ENCODE measurements at regions not wholly inside any gene's neighbourhood (a gene's known extent, or its start where the extent isn't known, plus 50 kb on each side); places are given as distances from the start of the nearest gene placed in this dataset.

- H3K27ac ChIP-seq = no peak overlapping the region
- intact Hi-C loops (cut with DNase I) = no loop called here
- H3K27me3 ChIP-seq (ENCODE audit: low read depth) = no peaks in the 10 kb centered on the region
- ATAC-seq (no peak), DNase-seq (no peak)
- H3K36me3 ChIP-seq = no peaks in the 10 kb centered on the region
- no peak overlapping the region for H3K4me3 ChIP-seq
- TF ChIP-seq CTCF (IDR thresholded peaks at IDR 0.05) = no peak
- no peaks in the 10 kb centered on the region for H3K9me3 ChIP-seq
- no peaks in the 10 kb centered on the region for H3K4me1 ChIP-seq
Measured at GRCh38 chr2:19219060-19219459, 139.4 kb downstream of the OSR1 start.

- no peak overlapping the region for H3K27ac ChIP-seq
- no peaks in the 10 kb centered on the region for H3K27me3 ChIP-seq (ENCODE audit: low read depth)
- H3K4me3 ChIP-seq = no peak overlapping the region
- DNase-seq (no peak), ATAC-seq (no peak)
- H3K36me3 ChIP-seq = no peaks in the 10 kb centered on the region
- intact Hi-C loops (cut with DNase I) = no loop called here
- H3K9me3 ChIP-seq = no peaks in the 10 kb centered on the region
- no peak for TF ChIP-seq CTCF (IDR thresholded peaks at IDR 0.05)
- H3K4me1 ChIP-seq = no peaks in the 10 kb centered on the region
Measured at GRCh38 chr2:19218166-19218565, 140.3 kb downstream of the OSR1 start.

- DNase-seq (no peak), ATAC-seq (no peak)
- Histone ChIP-seq H3K4me3 (no peak overlapping the region), H3K27me3 (ENCODE audit: low read depth) (no peaks in the 10 kb centered on the region), H3K27ac (no peak overlapping the region), H3K36me3 (no peaks in the 10 kb centered on the region), H3K4me1 (no peaks in the 10 kb centered on the region), H3K9me3 (no peaks in the 10 kb centered on the region)
- intact Hi-C loops (cut with DNase I) = no loop called here
- TF ChIP-seq CTCF (IDR thresholded peaks at IDR 0.05) = no peak
Measured at GRCh38 chr2:19216676-19217602, 141.5 kb downstream of the OSR1 start.

DNA sequence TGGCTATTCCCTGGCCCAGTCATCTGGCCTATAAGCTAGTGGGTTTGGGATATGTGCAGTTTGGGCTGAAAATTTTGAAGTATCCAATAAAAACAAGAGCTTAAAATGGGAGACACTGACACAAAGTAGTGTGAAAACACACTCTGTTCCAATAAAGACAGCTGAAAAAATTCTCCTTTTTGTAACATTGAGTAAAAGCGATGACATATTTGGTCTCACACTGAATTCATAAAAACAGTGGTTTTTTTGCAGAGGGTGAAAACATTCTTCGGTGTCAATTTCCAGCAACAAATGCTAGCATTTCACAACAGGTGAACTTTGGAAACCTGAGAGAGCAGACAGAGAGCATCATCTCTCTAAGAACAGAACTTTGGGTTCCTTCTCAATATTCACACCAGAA lies 142.2 kb downstream of the OSR1 start:
- DNase-seq (no peak), ATAC-seq (no peak)
- TF ChIP-seq CTCF (IDR thresholded peaks at IDR 0.05) = no peak
- intact Hi-C loops (cut with DNase I) = no loop called here
- no peak overlapping the region for H3K27ac ChIP-seq
- no peaks in the 10 kb centered on the region for H3K9me3 ChIP-seq
- no peaks in the 10 kb centered on the region for H3K27me3 ChIP-seq (ENCODE audit: low read depth)
- H3K36me3 ChIP-seq = no peaks in the 10 kb centered on the region
- no peaks in the 10 kb centered on the region for H3K4me1 ChIP-seq
- no peak overlapping the region for H3K4me3 ChIP-seq

GRCh38 chr2:19214682-19215391 lies 143.6 kb downstream of the OSR1 start:
- H3K27ac ChIP-seq = no peak overlapping the region
- ATAC-seq (no peak), DNase-seq (no peak)
- no peak for TF ChIP-seq CTCF (IDR thresholded peaks at IDR 0.05)
- H3K4me3 ChIP-seq = no peak overlapping the region
- no peaks in the 10 kb centered on the region for H3K9me3 ChIP-seq
- no peaks in the 10 kb centered on the region for H3K27me3 ChIP-seq (ENCODE audit: low read depth)
- no peaks in the 10 kb centered on the region for H3K36me3 ChIP-seq
- no peaks in the 10 kb centered on the region for H3K4me1 ChIP-seq
- intact Hi-C loops (cut with DNase I) = no loop called here

Data from lower lobe of right lung (tissue), 2 donors.